Mesendoderm (in vitro differentiated cells): ENCODE measurements at regions not wholly inside any gene's neighbourhood (a gene's known extent, or its start where the extent isn't known, plus 50 kb on each side); places are given as distances from the start of the nearest gene placed in this dataset.
A peak's percentile ranks its signal among the peaks of the same experiment; 100 is the strongest.

ENCODE experiments used
- DNase-seq: peaks from one replicate; pipeline ENCODE4 v3.0.0; 2013
- H2AK5ac ChIP-seq: 2 replicates; pipeline ENCODE4 v1.6.1; 2013; ENCODE audit warnings: low read length, inconsistent platforms
- H2BK120ac ChIP-seq: 2 replicates; pipeline ENCODE4 v1.6.1; 2013; ENCODE audit warnings: low read depth, mild to moderate bottlenecking, low read length, moderate library complexity, mixed read lengths
- H2BK15ac ChIP-seq: replicated peaks from 2 replicates; pipeline ENCODE4 v1.6.1; 2013; ENCODE audit warnings: low read depth, mild to moderate bottlenecking, moderate library complexity
- H2BK5ac ChIP-seq: 2 replicates; pipeline ENCODE4 v1.6.1; 2013; ENCODE audit warnings: low read length, inconsistent platforms
- H3K18ac ChIP-seq: 2 replicates; pipeline ENCODE4 v1.6.1; 2013; ENCODE audit warnings: mild to moderate bottlenecking, low read length, mixed read lengths
- H3K23ac ChIP-seq: one replicate; pipeline ENCODE4 v1.6.1; 2013; ENCODE audit warnings: low read length
- H3K27ac ChIP-seq: 2 replicates; pipeline ENCODE4 v1.5.1; 2013; ENCODE audit warnings: low read depth, mild to moderate bottlenecking, inconsistent platforms, low read length, moderate library complexity
- H3K27me3 ChIP-seq: 2 replicates; pipeline ENCODE4 v1.6.1; 2013; ENCODE audit warnings: low read length, control low read depth, mild to moderate bottlenecking, inconsistent platforms; ENCODE audit not compliant: insufficient read depth, poor library complexity
- H3K36me3 ChIP-seq: 2 replicates; pipeline ENCODE4 v1.6.1; 2013; ENCODE audit warnings: low read length, inconsistent platforms; ENCODE audit not compliant: control insufficient read depth, insufficient read depth
- H3K4ac ChIP-seq: one replicate; pipeline ENCODE4 v1.6.1; 2013; ENCODE audit warnings: low read depth, mild to moderate bottlenecking, low read length, moderate library complexity
- H3K4me1 ChIP-seq: 2 replicates; pipeline ENCODE4 v1.6.1; 2013; ENCODE audit warnings: low read depth, low read length, inconsistent platforms; ENCODE audit not compliant: control insufficient read depth
- H3K4me2 ChIP-seq: 2 replicates; pipeline ENCODE4 v1.6.1; 2013; ENCODE audit warnings: low read length
- H3K4me3 ChIP-seq: 2 replicates; pipeline ENCODE4 v1.5.1; 2013; ENCODE audit warnings: mild to moderate bottlenecking, low read length
- H3K56ac ChIP-seq: one replicate; pipeline ENCODE4 v1.6.1; 2013; ENCODE audit warnings: low read length
- H3K79me1 ChIP-seq: 2 replicates; pipeline ENCODE4 v1.6.1; 2013; ENCODE audit warnings: low read length, inconsistent platforms
- H3K79me2 ChIP-seq: 2 replicates; pipeline ENCODE4 v1.6.1; 2013; ENCODE audit warnings: mild to moderate bottlenecking, low read length; ENCODE audit not compliant: control insufficient read depth, insufficient read depth
- H3K9ac ChIP-seq: 2 replicates; pipeline ENCODE4 v1.6.1; 2013; ENCODE audit warnings: low read length, inconsistent platforms
- H4K5ac ChIP-seq: one replicate; pipeline ENCODE4 v1.6.1; 2013; ENCODE audit warnings: low read length
- H4K8ac ChIP-seq: one replicate; pipeline ENCODE4 v1.6.1; 2013; ENCODE audit warnings: low read depth, mild to moderate bottlenecking, control low read depth, low read length, moderate library complexity
- WGBS: extraction: QIAGEN DNeasy Blood & Tissue Kit; methylation state at CpG from one replicate; pipeline ENCODE4 v1.1.7; 2013; ENCODE audit warnings: low lambda C conversion rate, missing lambda C conversion rate; ENCODE audit not compliant: insufficient coverage; ENCODE audit errors: extremely low coverage; 5-methylcytosine and 5-hydroxymethylcytosine counted together

DNA sequence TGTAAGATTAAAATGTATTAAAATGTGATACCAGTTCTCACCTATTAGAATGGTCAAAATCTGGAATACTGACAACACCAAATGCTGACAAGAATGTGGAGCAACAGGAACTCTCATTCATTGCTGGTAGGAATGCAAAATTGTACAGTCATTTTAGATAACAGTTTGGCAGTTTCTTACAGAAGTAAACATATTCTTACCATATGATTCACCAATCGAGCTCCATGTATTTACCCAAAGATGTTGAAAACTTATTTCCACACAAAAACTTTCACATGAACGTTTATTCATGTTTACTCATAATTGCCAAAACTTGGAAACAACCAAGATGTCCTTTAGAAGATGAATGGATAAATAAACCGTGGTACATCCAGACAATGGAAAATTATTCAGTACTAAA, 1193.5 kb upstream of the ACVR2A start:
- Histone ChIP-seq H2BK5ac (no peak overlapping the region), H2BK120ac (no peak overlapping the region), H4K5ac (no peak overlapping the region), H3K18ac (no peak overlapping the region), H3K27ac (no peak overlapping the region), H3K36me3 (no peaks in the 10 kb centered on the region), H4K8ac (no peak overlapping the region), H3K56ac (no peak overlapping the region), H3K79me1 (no peaks in the 10 kb centered on the region), H2BK15ac (no peak overlapping the region), H3K4me3 (no peak overlapping the region), H2AK5ac (no peak overlapping the region), H3K27me3 (no peaks in the 10 kb centered on the region), H3K9ac (no peak overlapping the region), H3K4me2 (no peak overlapping the region), H3K4me1 (no peaks in the 10 kb centered on the region), H3K4ac (no peak overlapping the region), H3K23ac (no peak overlapping the region), H3K79me2 (no peaks in the 10 kb centered on the region)
- WGBS, result no CpG with 5 or more reads among the region's 3 CpGs
- DNase-seq, result no peak

DNA sequence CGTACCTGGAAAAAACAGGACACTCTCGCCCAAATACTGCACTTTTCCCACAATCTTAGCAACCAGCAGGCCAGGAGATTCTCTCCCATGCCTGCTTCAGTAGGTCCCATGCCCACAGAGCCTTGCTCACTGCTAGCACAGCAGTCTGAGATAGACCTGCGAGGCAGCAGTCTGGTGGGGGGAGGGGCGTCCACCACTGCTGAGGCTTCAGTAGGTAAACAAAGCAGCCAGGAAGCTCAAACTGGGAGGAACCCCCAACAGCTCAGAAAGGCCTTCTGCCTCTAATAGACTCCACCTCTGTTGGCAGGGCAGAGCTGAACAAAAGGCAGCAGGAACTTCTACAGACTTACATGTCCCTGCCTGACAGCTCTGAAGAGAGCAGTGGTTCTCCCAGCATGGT, 1202.8 kb upstream of the ACVR2A start:
- no peak overlapping the region for H3K4ac ChIP-seq
- H4K5ac ChIP-seq, result no peak overlapping the region
- H3K79me1 ChIP-seq, result no peaks in the 10 kb centered on the region
- H3K36me3 ChIP-seq, result no peaks in the 10 kb centered on the region
- H3K4me1 ChIP-seq, result no peaks in the 10 kb centered on the region
- no peak overlapping the region for H2BK120ac ChIP-seq
- no peak overlapping the region for H2BK15ac ChIP-seq
- no peaks in the 10 kb centered on the region for H3K79me2 ChIP-seq
- H3K9ac ChIP-seq, result no peak overlapping the region
- H3K27ac ChIP-seq, result no peak overlapping the region
- DNase-seq, result peak; percentile 23
- H3K18ac ChIP-seq, result no peak overlapping the region
- H3K4me3 ChIP-seq, result no peak overlapping the region
- no peak overlapping the region for H3K4me2 ChIP-seq
- WGBS, result no CpG with 5 or more reads among the region's 4 CpGs
- H3K23ac ChIP-seq, result no peak overlapping the region
- H3K56ac ChIP-seq, result no peak overlapping the region
- H4K8ac ChIP-seq, result no peak overlapping the region
- no peaks in the 10 kb centered on the region for H3K27me3 ChIP-seq
- H2AK5ac ChIP-seq, result no peak overlapping the region
- H2BK5ac ChIP-seq, result no peak overlapping the region

DNA sequence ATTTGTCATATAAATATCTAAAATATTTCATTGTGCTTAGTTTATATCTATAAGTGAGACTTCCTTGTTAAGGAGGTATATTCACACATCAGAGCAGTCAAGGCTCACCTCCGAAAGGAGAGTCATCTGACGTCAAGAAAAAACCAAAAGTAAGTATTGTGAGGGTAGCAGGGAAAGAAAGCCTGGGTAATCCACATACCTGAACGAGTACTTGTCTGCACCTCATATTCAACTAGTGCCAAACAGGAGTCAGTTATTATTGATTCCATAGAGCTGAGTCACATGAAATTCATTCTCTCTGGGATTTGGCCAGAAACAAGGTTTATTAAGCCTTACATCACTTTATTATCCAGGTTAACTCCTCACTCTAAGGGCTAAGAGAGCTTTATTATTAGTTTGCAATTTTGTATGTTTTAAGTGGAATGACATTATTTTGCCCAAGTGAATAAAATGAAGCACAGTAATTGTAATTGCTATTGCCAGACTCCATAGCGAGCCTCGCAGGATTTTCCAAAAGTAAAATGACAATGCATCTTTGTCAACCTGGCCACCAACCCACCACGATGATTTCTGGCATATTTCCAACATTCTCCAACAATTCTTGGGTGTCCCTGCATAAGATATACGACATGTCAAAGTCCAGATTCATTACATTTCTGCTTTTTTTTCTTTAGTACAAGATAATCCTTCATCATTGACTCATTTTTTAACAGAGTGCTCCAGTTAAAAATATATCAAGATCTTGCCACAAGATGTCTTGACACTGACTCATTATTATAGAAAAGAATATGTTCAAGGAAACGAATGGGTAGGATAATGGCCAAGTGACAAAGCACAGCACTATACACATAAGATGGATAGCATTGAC, 1210.4 kb upstream of the ACVR2A start:
- no peaks in the 10 kb centered on the region for H3K79me1 ChIP-seq
- no peak overlapping the region for H3K18ac ChIP-seq
- H4K8ac ChIP-seq, result no peak overlapping the region
- H3K4me1 ChIP-seq, result no peaks in the 10 kb centered on the region
- no peak for DNase-seq
- no CpG with 5 or more reads among the region's 8 CpGs for WGBS
- H3K4me3 ChIP-seq, result no peak overlapping the region
- H3K4ac ChIP-seq, result no peak overlapping the region
- no peak overlapping the region for H3K56ac ChIP-seq
- H3K23ac ChIP-seq, result no peak overlapping the region
- no peak overlapping the region for H2BK5ac ChIP-seq
- no peak overlapping the region for H2AK5ac ChIP-seq
- H3K4me2 ChIP-seq, result no peak overlapping the region
- H3K79me2 ChIP-seq, result no peaks in the 10 kb centered on the region
- H2BK15ac ChIP-seq, result no peak overlapping the region
- no peak overlapping the region for H3K27ac ChIP-seq
- no peaks in the 10 kb centered on the region for H3K27me3 ChIP-seq
- no peak overlapping the region for H3K9ac ChIP-seq
- H4K5ac ChIP-seq, result no peak overlapping the region
- H3K36me3 ChIP-seq, result no peaks in the 10 kb centered on the region
- H2BK120ac ChIP-seq, result no peak overlapping the region

DNA sequence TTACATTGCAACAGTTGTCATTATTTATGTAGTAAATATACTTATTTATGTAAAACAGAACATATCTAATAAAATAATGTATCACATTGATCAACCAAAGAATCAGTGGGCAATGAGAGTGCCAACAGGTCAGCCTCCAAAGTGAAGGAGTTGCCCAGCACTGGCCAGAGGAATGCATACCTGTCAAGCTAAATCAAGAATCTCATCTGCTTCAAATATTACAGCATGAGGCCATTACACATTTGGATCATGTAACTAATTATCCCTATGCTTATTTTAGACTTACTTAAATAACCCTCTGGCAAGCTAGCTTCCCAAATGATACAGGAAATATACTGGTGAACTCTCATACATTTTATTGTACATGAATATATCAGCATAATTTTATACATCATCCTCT, 1211.7 kb upstream of the ACVR2A start:
- Histone ChIP-seq H3K4me2 (no peak overlapping the region), H4K5ac (no peak overlapping the region), H2BK120ac (no peak overlapping the region), H3K4me1 (no peaks in the 10 kb centered on the region), H3K36me3 (no peaks in the 10 kb centered on the region), H3K27me3 (no peaks in the 10 kb centered on the region), H2AK5ac (no peak overlapping the region), H3K79me2 (no peaks in the 10 kb centered on the region), H3K4me3 (no peak overlapping the region), H2BK5ac (no peak overlapping the region), H3K27ac (no peak overlapping the region), H3K23ac (no peak overlapping the region), H4K8ac (no peak overlapping the region), H3K4ac (no peak overlapping the region), H3K18ac (no peak overlapping the region), H3K9ac (no peak overlapping the region), H3K56ac (no peak overlapping the region), H2BK15ac (no peak overlapping the region), H3K79me1 (no peaks in the 10 kb centered on the region)
- no peak for DNase-seq

DNA sequence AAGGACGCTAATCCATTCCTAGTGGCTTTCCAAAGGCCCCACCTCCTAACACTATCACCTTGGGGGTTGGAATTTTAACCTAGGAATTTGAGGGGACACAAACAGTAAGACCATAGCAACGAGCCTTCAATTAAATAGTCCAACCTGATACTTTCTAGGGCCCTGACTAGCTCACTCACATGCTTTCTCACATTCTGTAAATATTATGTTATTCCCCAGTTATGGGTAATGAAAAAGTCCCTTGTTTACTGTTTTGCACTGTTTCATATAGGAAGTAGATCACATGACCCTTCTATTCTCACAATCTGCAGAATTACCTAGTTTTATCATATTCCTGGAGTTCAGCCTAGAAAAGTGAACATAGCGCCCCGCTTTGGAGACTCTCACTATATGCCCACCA, 1212.1 kb upstream of the ACVR2A start:
- Histone ChIP-seq H3K4ac (no peak overlapping the region), H3K4me3 (no peak overlapping the region), H3K18ac (no peak overlapping the region), H2AK5ac (no peak overlapping the region), H4K5ac (no peak overlapping the region), H3K4me1 (no peaks in the 10 kb centered on the region), H2BK120ac (no peak overlapping the region), H3K4me2 (no peak overlapping the region), H3K23ac (no peak overlapping the region), H4K8ac (no peak overlapping the region), H3K36me3 (no peaks in the 10 kb centered on the region), H3K27me3 (no peaks in the 10 kb centered on the region), H3K79me2 (no peaks in the 10 kb centered on the region), H3K9ac (no peak overlapping the region), H2BK5ac (no peak overlapping the region), H2BK15ac (no peak overlapping the region), H3K56ac (no peak overlapping the region), H3K79me1 (no peaks in the 10 kb centered on the region), H3K27ac (no peak overlapping the region)
- no peak for DNase-seq
- WGBS, result no CpG with 5 or more reads among the region's 4 CpGs
